CMK (cell line): ENCODE measurements at regions not wholly inside any gene's neighbourhood (a gene's known extent, or its start where the extent isn't known, plus 50 kb on each side); places are given as distances from the start of the nearest gene placed in this dataset.
"Not testable (repeated sequence)": the region's sequence is repeated elsewhere in the genome, so short reads cannot be mapped to it uniquely, and the experiment has no call there.

Experiments
- DNase-seq: peaks from one replicate; pipeline ENCODE4 v3.0.0-alpha.2; 2010; ENCODE audit warnings: low read depth

- no peak for DNase-seq
Observed at GRCh38 chr2:142716463-142717242, 160.8 kb upstream of the KYNU start.

DNA sequence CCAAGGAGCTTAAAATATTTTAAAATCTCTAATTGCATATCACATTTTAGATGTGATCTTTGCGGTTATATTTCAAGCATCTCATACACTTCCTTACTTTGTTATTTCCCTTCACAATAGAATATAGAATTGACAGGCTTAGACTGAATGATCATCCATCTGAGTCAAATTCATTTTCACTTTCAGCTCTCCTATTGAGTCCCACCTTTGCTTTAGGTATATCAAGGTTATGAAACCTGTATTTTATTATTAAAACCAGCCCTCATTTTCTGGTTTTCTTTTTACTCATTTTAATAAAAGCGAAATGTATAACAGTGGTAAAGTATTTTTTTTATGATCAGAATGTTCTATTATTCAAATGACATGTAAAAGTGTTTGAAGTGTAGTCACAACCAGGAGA lies 162.9 kb upstream of the KYNU start:
- DNase-seq, result no peak

- DNase-seq, result no peak
Observed at GRCh38 chr2:142710336-142710735, 167.1 kb upstream of the KYNU start.

- no peak for DNase-seq
Observed at GRCh38 chr2:142707318-142707717, 170.1 kb upstream of the KYNU start.

DNA sequence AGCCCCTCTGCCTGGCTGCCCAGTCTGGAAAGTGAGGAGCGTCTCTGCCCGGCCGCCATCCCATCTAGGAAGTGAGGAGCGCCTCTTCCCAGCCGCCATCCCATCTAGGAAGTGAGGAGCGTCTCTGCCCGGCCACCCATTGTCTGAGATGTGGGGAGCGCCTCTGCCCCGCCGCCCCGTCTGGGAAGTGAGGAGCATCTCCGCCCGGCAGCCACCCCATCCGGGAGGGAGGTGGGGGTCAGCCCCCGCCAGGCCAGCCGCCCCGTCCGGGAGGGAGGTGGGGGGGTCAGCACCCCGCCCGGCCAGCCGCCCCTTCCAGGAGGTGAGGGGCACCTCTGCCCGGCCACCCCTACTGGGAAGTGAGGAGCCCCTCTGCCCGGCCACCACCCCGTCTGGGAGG lies 175.1 kb upstream of the KYNU start:
- not testable (repeated sequence) for DNase-seq

DNA sequence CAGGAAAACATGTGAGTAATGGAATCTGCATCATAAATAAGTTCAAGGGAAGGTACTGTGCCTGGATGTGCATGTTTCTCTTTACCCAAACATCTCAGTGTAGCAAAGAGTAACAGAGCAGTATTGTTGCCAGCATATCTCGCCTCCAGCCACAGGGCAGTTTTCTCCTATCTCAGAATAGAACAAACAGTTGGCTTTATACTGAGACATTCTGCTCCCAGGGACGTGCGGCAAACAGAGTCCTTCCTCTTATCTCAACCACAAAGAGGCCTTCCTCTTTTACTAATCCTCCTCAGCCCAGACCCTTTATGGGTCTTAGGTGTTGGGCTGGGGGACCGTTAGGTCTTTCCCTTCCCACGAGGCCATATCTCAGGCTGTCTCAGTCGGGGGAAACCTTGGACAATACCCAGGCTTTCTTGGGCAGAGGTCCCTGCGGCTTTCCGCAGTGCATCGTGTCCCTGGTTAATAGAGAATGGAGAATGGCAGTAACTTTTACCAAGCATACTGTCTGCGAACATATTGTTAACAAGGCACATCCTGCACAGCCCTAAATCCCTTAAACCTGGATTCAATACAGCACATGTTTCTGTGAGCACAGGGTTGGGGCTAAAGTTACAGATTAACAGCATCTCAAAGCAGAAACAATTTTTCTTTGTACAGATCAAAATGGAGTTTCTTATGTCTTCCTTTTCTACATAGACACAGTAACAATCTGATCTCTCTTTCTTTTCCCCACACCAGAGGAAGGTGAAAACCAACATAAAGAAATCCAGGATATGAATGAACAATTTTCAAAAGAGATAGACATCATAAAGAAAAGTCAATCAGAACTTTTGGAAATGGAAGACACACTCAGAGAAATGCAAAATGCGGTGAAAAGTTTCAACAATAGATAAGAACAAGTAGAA lies 181.9 kb upstream of the KYNU start:
- DNase-seq, result peak; percentile 59

GRCh38 chr2:142694282-142694681 lies 183.2 kb upstream of the KYNU start:
- no peak for DNase-seq

DNA sequence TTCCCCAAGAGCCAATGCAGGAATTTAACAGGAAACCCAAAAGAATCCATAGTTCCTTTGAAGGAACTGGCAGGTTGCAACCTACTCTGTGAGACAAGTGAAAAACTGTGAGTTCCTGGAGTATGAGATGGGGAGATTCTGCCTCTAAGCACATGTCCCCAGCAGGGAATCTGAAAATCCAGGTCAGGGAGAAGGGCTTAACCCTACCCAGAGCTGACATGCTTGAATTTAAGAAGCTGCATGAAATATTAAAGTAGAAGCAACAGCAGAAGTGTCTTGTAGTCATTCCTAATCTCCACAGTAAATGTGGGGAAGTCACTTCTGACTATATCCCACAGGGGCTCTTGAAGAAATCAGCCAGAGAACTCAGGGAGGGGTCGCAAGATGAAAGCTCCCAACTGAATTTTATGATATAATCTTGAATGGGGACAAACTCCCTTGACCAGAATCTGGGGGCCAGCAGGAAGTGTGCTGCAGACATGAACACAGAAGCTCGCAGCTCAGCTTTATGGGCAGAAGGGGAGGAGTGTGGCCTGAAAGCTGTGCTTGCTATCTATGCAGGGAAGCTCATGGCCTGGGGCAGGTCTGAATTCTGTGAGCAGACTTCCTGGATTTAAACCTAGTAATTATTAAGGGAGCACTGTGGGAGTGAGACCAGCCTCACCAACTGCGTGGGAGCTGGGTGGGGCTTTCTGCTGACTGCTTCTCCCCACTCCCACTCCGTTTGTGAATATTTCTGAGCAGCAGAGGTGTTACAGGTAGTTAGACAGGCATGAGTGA lies 184.1 kb upstream of the KYNU start:
- peak; percentile 54 for DNase-seq

DNA sequence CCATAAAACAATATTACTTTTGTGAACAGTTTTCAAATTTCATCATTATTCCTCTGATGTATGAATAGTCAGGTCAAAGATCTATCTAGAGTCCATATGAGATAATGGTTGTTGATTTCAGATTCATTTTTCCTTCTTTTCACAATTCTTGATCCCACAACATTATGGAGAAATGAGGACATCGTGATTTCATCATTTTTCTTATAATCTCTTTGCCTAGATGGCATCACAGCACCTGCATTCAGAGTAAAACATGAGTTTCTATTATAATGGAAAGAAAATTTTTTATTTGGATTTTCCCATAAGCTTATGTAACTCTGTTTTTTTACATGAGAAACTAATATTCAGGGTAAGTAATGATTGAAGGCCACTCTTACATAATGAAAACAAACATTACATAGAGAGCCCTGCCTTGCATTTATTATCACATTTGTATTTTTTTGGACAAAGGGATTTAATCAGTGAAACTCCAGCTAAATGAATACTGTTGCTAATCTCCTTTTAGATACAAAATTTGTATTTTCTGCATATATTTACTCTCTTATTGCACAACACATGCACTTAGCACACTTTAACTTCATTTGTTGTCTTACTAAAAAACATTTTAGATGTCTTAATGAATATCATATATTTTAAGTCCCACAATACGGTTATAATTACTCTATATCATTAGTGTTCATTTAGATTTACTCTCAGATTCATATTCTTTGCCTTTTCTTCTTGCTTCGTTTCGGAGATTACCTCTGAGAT lies 188.4 kb upstream of the KYNU start:
- DNase-seq, result no peak

DNA sequence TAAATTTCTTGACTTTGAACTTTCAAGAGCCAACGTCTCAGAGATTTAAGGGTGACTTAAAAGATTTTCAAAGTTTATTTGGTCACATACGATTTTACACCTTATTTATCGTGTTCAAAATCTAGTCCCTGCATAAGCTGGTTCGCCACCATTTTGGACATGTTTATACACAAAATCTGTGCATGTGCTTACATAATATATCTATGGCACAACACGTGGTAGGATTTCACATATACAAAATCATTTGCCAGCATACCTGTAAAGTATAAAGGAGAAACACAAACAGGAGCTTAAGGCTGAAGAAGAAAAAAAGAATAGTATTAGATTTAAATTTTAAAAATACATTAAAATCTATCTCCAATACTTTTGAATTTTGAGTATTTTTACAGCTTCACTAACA lies 190.0 kb upstream of the KYNU start:
- DNase-seq, result no peak

DNA sequence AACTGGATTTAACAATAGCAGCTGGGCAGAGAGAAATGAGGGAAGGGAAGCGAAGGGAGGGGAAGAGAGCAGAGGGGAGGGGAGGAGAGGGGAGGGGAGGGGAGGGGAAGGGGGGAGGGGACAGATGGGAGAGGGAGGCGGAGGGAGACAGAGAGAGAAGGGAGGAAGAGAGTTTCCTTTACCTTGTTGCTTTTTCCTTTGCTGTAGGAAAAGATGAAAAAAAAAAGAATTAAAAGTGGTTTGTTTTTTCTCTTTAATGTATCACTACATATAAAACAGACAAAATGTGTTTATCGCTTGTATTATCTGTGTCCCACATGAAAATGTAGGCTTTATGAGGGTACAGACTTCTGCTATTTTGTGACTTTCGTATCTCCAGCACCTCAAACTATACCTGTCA lies 190.4 kb upstream of the KYNU start:
- no peak for DNase-seq

- DNase-seq, result no peak
Observed at GRCh38 chr2:142684667-142685066, 192.8 kb upstream of the KYNU start.

- no peak for DNase-seq
Observed at GRCh38 chr2:142682528-142682927, 194.9 kb upstream of the KYNU start.

DNA sequence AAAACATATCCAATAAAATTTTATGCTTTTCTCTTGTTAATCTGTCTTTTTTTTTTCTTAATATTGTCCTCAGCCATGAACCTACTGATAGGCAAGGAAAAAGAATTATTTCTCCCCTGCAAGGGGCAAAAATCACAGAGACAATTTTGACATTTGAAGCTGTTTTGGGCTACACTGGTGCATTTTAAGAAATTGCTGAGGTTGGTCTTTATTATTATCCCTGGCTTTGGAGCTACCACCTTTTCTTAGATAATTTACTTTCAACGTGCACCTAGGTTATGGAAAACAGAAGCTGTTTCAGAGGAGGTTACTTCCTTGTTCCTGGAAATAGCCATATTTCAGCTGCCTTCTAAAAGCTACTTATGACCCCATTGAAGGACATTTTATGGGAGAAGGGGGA lies 195.5 kb upstream of the KYNU start:
- no peak for DNase-seq

DNA sequence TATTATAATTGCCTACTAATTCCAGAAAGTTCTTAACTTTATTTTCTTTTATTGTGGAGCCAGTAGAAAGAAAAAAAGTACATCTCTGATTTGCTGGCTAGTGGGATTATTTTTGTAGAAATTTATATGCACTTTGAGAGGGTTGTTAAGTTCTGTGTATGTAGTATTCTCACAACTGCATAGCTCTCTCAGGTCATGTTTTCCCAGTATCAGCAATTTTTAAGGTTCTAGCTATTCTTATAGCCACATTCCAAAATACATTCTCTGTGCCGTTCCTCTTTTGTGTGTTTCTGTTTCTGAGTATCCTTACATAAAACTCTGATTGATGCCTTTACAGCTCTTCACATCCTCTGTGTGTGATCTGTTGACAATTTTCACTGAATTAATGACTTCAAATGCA lies 199.3 kb upstream of the KYNU start:
- DNase-seq, result no peak

GRCh38 chr2:142675398-142675797 lies 202.1 kb upstream of the KYNU start:
- DNase-seq, result no peak

DNA sequence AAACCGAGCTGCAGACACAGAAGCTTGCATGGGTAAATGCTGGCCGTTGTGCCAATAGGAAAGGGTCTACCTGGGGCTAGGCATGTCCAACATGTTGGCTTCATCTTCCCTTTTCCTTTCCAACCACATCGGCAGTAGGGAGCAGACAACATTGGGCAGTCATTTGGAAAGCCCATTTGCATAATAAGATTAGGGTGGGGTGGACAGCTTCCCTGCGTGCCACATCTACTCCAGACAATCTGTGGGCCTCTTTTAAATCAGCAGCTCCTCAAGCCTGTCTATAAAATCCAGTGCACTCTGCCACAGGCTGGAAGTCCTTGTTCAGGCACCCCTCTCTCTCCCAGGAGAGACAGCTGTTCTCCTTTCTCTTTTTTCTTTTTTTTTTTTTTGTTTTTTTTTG lies 203.6 kb upstream of the KYNU start:
- DNase-seq, result no peak

GRCh38 chr2:142672698-142673097 lies 204.8 kb upstream of the KYNU start:
- DNase-seq, result no peak

GRCh38 chr2:142670362-142670761 lies 207.1 kb upstream of the KYNU start:
- DNase-seq, result no peak

DNA sequence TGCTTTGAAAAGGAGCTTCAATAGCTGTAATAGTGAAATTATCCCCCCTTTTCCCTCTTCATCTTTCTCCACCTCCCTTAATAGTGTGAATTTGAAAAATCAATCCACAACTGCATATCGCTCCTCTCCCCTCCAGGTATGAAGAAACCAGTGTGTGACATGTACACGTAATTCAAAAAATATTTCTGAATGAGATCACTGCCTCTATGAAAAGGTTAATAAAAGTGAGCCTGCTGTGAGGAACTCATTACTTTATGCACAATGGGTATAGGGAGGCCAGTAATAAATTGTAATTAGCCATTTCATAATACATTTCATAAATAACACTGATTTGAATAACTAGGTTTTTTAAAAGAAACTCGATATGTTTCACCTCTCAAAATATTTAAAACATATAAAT lies 209.0 kb upstream of the KYNU start:
- no peak for DNase-seq

- DNase-seq, result no peak
Observed at GRCh38 chr2:142665241-142665640, 212.2 kb upstream of the KYNU start.

DNA sequence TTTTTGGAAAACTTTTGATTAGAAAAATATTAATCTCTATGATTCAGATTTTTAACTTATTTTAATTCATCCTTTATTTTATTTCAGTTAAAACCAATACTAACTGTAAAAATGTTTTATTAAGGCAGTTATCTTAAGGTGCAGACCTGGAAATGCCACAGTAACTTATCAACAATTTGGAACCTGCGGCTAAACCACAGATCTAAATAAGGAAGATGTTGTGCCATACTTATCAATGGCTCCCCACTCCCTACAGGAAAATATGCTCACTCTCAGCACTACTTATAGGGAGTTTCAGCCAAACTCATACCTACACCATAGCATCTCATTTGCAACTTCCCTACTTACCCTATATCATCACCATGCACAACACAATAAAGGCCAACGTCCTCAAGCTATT lies 226.9 kb upstream of the KYNU start:
- no peak for DNase-seq
